Fibroblast of lung (primary cell): ENCODE measurements at regions not wholly inside any gene's neighbourhood (a gene's known extent, or its start where the extent isn't known, plus 50 kb on each side); places are given as distances from the start of the nearest gene placed in this dataset.

ENCODE experiments used
- EZH2 ChIP-seq: IDR thresholded peaks from 2 replicates; pipeline ENCODE4 v1.5.1; 2012; ENCODE audit warnings: low read length, control low read depth, mild to moderate bottlenecking; ENCODE audit errors: missing control alignments
- TF ChIP-seq, protein P1 (sequence below), 2 donors: IDR thresholded peaks in 1 of 2; conservative IDR thresholded peaks in 1 of 2; 1 replicate in 1 of 2; 2 replicates in 1 of 2; pipeline ENCODE4 v1.5.1; 2011 to 2012; ENCODE audit warnings: low read length in 2 of 2, control low read depth in 1 of 2, inconsistent platforms in 1 of 2, low read depth in 1 of 2, mild to moderate bottlenecking in 1 of 2

GRCh38 chr15:63436872-63437375, 55.3 kb upstream of the CA12 start:
- TF ChIP-seq, protein P1, sequence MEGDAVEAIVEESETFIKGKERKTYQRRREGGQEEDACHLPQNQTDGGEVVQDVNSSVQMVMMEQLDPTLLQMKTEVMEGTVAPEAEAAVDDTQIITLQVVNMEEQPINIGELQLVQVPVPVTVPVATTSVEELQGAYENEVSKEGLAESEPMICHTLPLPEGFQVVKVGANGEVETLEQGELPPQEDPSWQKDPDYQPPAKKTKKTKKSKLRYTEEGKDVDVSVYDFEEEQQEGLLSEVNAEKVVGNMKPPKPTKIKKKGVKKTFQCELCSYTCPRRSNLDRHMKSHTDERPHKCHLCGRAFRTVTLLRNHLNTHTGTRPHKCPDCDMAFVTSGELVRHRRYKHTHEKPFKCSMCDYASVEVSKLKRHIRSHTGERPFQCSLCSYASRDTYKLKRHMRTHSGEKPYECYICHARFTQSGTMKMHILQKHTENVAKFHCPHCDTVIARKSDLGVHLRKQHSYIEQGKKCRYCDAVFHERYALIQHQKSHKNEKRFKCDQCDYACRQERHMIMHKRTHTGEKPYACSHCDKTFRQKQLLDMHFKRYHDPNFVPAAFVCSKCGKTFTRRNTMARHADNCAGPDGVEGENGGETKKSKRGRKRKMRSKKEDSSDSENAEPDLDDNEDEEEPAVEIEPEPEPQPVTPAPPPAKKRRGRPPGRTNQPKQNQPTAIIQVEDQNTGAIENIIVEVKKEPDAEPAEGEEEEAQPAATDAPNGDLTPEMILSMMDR (conservative IDR thresholded peaks at IDR 0.05 in 1 of 2, IDR thresholded peaks at IDR 0.05 in 1 of 2; ENCODE audit: low read depth in 1 of 2, low read length in 2 of 2): no peak
- TF ChIP-seq EZH2: no peak
